Mesendoderm (in vitro differentiated cells): ENCODE measurements at regions not wholly inside any gene's neighbourhood (a gene's known extent, or its start where the extent isn't known, plus 50 kb on each side); places are given as distances from the start of the nearest gene placed in this dataset.

Source experiments
- DNase-seq: peaks from one replicate; pipeline ENCODE4 v3.0.0; 2013
- H2AK5ac ChIP-seq: 2 replicates; pipeline ENCODE4 v1.6.1; 2013; ENCODE audit warnings: low read length, inconsistent platforms
- H2BK120ac ChIP-seq: 2 replicates; pipeline ENCODE4 v1.6.1; 2013; ENCODE audit warnings: low read depth, mild to moderate bottlenecking, low read length, moderate library complexity, mixed read lengths
- H2BK15ac ChIP-seq: replicated peaks from 2 replicates; pipeline ENCODE4 v1.6.1; 2013; ENCODE audit warnings: low read depth, mild to moderate bottlenecking, moderate library complexity
- H2BK5ac ChIP-seq: 2 replicates; pipeline ENCODE4 v1.6.1; 2013; ENCODE audit warnings: low read length, inconsistent platforms
- H3K18ac ChIP-seq: 2 replicates; pipeline ENCODE4 v1.6.1; 2013; ENCODE audit warnings: mild to moderate bottlenecking, low read length, mixed read lengths
- H3K23ac ChIP-seq: one replicate; pipeline ENCODE4 v1.6.1; 2013; ENCODE audit warnings: low read length
- H3K27ac ChIP-seq: 2 replicates; pipeline ENCODE4 v1.5.1; 2013; ENCODE audit warnings: low read depth, mild to moderate bottlenecking, inconsistent platforms, low read length, moderate library complexity
- H3K27me3 ChIP-seq: 2 replicates; pipeline ENCODE4 v1.6.1; 2013; ENCODE audit warnings: low read length, control low read depth, mild to moderate bottlenecking, inconsistent platforms; ENCODE audit not compliant: insufficient read depth, poor library complexity
- H3K36me3 ChIP-seq: 2 replicates; pipeline ENCODE4 v1.6.1; 2013; ENCODE audit warnings: low read length, inconsistent platforms; ENCODE audit not compliant: control insufficient read depth, insufficient read depth
- H3K4ac ChIP-seq: one replicate; pipeline ENCODE4 v1.6.1; 2013; ENCODE audit warnings: low read depth, mild to moderate bottlenecking, low read length, moderate library complexity
- H3K4me1 ChIP-seq: 2 replicates; pipeline ENCODE4 v1.6.1; 2013; ENCODE audit warnings: low read depth, low read length, inconsistent platforms; ENCODE audit not compliant: control insufficient read depth
- H3K4me2 ChIP-seq: 2 replicates; pipeline ENCODE4 v1.6.1; 2013; ENCODE audit warnings: low read length
- H3K4me3 ChIP-seq: 2 replicates; pipeline ENCODE4 v1.5.1; 2013; ENCODE audit warnings: mild to moderate bottlenecking, low read length
- H3K56ac ChIP-seq: one replicate; pipeline ENCODE4 v1.6.1; 2013; ENCODE audit warnings: low read length
- H3K79me1 ChIP-seq: 2 replicates; pipeline ENCODE4 v1.6.1; 2013; ENCODE audit warnings: low read length, inconsistent platforms
- H3K79me2 ChIP-seq: 2 replicates; pipeline ENCODE4 v1.6.1; 2013; ENCODE audit warnings: mild to moderate bottlenecking, low read length; ENCODE audit not compliant: control insufficient read depth, insufficient read depth
- H3K9ac ChIP-seq: 2 replicates; pipeline ENCODE4 v1.6.1; 2013; ENCODE audit warnings: low read length, inconsistent platforms
- H4K5ac ChIP-seq: one replicate; pipeline ENCODE4 v1.6.1; 2013; ENCODE audit warnings: low read length
- H4K8ac ChIP-seq: one replicate; pipeline ENCODE4 v1.6.1; 2013; ENCODE audit warnings: low read depth, mild to moderate bottlenecking, control low read depth, low read length, moderate library complexity
- WGBS: extraction: QIAGEN DNeasy Blood & Tissue Kit; methylation state at CpG from one replicate; pipeline ENCODE4 v1.1.7; 2013; ENCODE audit warnings: low lambda C conversion rate, missing lambda C conversion rate; ENCODE audit not compliant: insufficient coverage; ENCODE audit errors: extremely low coverage; 5-methylcytosine and 5-hydroxymethylcytosine counted together

DNA sequence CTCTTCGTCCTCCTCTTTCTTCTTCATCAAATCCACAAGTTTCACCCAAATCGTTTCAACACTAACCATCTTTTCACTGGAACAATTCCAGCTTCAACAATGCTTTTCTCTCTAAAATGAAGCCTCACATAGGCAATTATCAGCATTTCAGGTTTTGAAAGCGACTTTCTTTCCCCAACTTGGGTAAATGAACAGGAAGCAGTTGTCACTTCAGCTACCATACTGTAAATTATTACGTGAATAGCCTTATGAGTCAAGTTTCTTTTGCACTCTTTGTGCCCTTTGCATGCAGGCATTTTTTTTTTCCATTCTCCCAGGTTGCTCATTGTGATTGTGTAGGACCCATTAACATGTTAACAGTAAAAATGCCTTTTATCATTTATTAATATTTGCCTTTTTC is 121.7 kb upstream of the BTBD3 start:
- Histone ChIP-seq H2BK15ac (no peak overlapping the region), H3K4me1 (peaks cover 12% of the 10 kb centered on the region), H3K56ac (no peak overlapping the region), H2BK5ac (no peak overlapping the region), H3K79me1 (no peaks in the 10 kb centered on the region), H4K8ac (no peak overlapping the region), H3K36me3 (no peaks in the 10 kb centered on the region), H3K79me2 (no peaks in the 10 kb centered on the region), H3K4me3 (no peak overlapping the region), H3K9ac (no peak overlapping the region), H2BK120ac (no peak overlapping the region), H3K23ac (no peak overlapping the region), H3K4ac (no peak overlapping the region), H4K5ac (no peak overlapping the region), H3K27me3 (no peaks in the 10 kb centered on the region), H3K4me2 (no peak overlapping the region), H2AK5ac (no peak overlapping the region), H3K27ac (no peak overlapping the region), H3K18ac (no peak overlapping the region)
- WGBS: 50% methylated on average over 2 of the region's 4 CpGs
- no peak for DNase-seq

DNA sequence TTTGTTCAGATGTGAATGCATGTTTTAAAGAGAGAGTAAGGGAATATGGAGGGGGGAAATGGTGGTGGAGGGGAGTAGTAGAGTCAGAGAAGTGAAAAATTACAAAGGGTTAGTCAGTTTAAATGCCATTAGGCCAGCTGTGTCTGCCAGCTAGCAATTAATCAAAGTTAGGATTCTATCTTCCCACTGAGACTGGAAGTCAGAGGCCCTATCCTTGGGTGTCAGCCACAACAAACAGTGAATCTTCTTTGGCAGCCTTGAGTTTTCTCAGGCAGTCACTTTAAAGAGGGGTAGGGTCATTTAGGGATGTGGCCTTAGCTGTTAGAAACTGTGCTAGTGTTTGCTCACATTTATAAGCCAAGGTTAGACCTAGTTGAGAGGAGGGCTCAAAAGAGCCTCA is 120.5 kb upstream of the BTBD3 start:
- no peak for DNase-seq
- no peak overlapping the region for H3K18ac ChIP-seq
- no peak overlapping the region for H2BK120ac ChIP-seq
- H3K27me3 ChIP-seq: no peaks in the 10 kb centered on the region
- H3K56ac ChIP-seq: no peak overlapping the region
- H3K23ac ChIP-seq: no peak overlapping the region
- no peaks in the 10 kb centered on the region for H3K36me3 ChIP-seq
- H4K5ac ChIP-seq: no peak overlapping the region
- no peak overlapping the region for H3K4ac ChIP-seq
- H3K27ac ChIP-seq: no peak overlapping the region
- H3K79me2 ChIP-seq: no peaks in the 10 kb centered on the region
- H3K4me1 ChIP-seq: peaks cover 4% of the 10 kb centered on the region
- H2BK5ac ChIP-seq: no peak overlapping the region
- H3K4me3 ChIP-seq: no peak overlapping the region
- no peak overlapping the region for H2AK5ac ChIP-seq
- H2BK15ac ChIP-seq: no peak overlapping the region
- no peaks in the 10 kb centered on the region for H3K79me1 ChIP-seq
- no peak overlapping the region for H4K8ac ChIP-seq
- no peak overlapping the region for H3K4me2 ChIP-seq
- no peak overlapping the region for H3K9ac ChIP-seq

DNA sequence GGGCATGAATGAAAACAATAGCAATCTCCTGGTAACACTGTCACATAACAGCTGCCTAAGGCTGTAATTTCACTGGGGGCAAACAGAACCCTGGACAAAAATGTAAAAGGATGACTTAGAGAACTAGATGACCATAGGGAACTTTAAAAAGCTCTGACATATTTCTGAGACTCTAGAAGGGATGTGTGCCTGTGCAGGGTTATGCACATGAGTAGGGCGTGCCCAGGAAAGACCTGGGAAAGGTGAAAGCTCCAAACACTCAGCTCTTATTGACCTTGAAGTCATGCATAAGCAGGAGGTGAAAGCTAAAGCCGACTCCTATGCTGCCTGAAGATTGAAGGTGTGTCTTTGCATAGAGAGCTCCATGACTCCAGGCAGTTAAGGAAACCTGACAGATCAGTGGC is 118.4 kb upstream of the BTBD3 start:
- H2BK5ac ChIP-seq: no peak overlapping the region
- no peak overlapping the region for H3K27ac ChIP-seq
- H4K5ac ChIP-seq: no peak overlapping the region
- H2BK15ac ChIP-seq: no peak overlapping the region
- no peak overlapping the region for H3K4me3 ChIP-seq
- no peaks in the 10 kb centered on the region for H3K79me2 ChIP-seq
- no peak overlapping the region for H3K23ac ChIP-seq
- H3K56ac ChIP-seq: no peak overlapping the region
- H2BK120ac ChIP-seq: no peak overlapping the region
- H2AK5ac ChIP-seq: no peak overlapping the region
- DNase-seq: peak; percentile 53
- no peak overlapping the region for H4K8ac ChIP-seq
- no peaks in the 10 kb centered on the region for H3K36me3 ChIP-seq
- H3K27me3 ChIP-seq: no peaks in the 10 kb centered on the region
- H3K4me2 ChIP-seq: no peak overlapping the region
- H3K4ac ChIP-seq: no peak overlapping the region
- WGBS: no CpG with 5 or more reads among the region's 2 CpGs
- H3K4me1 ChIP-seq: peaks cover 3% of the 10 kb centered on the region
- no peak overlapping the region for H3K18ac ChIP-seq
- H3K79me1 ChIP-seq: no peaks in the 10 kb centered on the region
- H3K9ac ChIP-seq: no peak overlapping the region

DNA sequence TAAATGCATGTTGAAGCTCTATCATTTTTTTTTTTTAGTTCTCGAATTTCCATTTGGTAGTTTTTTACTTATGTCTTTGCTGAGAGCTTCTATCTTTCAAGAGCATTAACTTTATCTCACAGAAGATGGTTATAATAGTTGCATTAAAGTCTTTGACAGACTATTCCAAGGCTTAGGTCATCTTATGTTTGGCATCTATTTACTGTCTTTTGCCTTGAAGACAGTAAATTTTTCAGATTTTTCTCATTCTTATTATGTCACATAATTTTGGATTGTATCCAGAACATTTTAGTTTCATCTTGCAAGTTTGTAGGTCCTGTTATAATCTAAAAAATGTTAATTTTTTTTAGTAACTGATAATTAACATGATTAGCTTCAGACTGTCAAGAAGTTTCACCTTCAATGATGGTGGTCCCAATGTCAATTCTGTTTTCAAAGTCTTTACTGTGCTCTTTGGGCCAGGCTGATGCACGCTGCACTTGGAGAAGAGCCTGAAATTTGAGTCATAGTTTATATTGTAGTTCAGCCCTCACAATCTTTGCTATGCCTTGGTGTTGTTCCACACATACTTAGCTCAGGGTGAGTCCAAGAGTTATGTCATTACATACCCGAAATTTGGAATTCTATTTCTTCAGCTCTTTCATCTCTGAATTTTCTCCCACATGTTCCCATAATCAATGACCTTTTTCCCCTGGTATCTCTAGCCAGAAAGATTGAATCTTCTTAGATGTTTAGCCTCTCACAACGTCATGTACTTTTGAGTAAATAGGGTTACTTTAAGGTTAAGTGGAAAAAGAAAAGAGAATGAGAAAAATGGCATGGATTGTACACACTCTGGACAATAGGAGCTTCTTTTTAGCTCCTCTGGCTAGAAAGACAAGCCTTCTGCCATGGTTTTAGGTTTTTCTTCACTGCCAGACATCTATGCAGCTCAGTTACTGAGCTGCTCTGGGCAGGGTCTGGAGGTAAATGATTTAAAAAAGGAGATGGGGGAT is 110.3 kb upstream of the BTBD3 start:
- Histone ChIP-seq H3K4me2 (no peak overlapping the region), H3K27me3 (no peaks in the 10 kb centered on the region), H2BK15ac (no peak overlapping the region), H4K5ac (no peak overlapping the region), H3K4me3 (no peak overlapping the region), H3K23ac (no peak overlapping the region), H3K18ac (no peak overlapping the region), H2BK120ac (no peak overlapping the region), H3K79me2 (no peaks in the 10 kb centered on the region), H3K9ac (no peak overlapping the region), H3K36me3 (no peaks in the 10 kb centered on the region), H3K79me1 (no peaks in the 10 kb centered on the region), H2BK5ac (no peak overlapping the region), H2AK5ac (no peak overlapping the region), H4K8ac (no peak overlapping the region), H3K4ac (no peak overlapping the region), H3K4me1 (no peaks in the 10 kb centered on the region), H3K27ac (no peak overlapping the region), H3K56ac (no peak overlapping the region)
- DNase-seq: no peak
- WGBS: no CpG with 5 or more reads among the region's 4 CpGs

DNA sequence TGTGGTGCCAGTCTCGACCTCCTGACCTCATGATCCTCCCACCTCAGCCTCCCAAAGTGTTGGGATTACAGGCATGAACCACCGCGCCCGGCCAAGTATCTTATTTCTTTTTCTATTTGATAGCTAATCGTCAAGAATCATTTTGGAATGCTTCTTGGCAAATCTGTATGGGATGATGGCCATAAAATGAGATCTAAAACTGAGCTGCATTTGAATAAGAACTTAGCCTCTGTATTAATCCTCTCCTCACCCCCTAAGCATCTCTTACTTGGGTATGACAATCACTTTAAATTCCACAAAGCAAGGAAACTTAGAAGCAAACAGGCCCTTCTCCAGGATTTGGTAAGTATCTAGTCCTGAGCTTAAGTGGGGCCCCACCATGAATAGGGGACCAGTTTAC is 108.9 kb upstream of the BTBD3 start:
- Histone ChIP-seq H3K4ac (no peak overlapping the region), H3K23ac (no peak overlapping the region), H2BK5ac (no peak overlapping the region), H4K8ac (no peak overlapping the region), H3K4me3 (no peak overlapping the region), H3K18ac (no peak overlapping the region), H3K56ac (no peak overlapping the region), H4K5ac (no peak overlapping the region), H3K4me1 (no peaks in the 10 kb centered on the region), H3K36me3 (no peaks in the 10 kb centered on the region), H3K27ac (no peak overlapping the region), H3K9ac (no peak overlapping the region), H2BK15ac (no peak overlapping the region), H2BK120ac (no peak overlapping the region), H3K79me1 (no peaks in the 10 kb centered on the region), H3K4me2 (no peak overlapping the region), H3K79me2 (no peaks in the 10 kb centered on the region), H3K27me3 (no peaks in the 10 kb centered on the region), H2AK5ac (no peak overlapping the region)
- no CpG with 5 or more reads among the region's 5 CpGs for WGBS
- no peak for DNase-seq
